ENCODE measurements at regions not wholly inside any gene's neighbourhood (a gene's known extent, or its start where the extent isn't known, plus 50 kb on each side); places are given as distances from the start of the nearest gene placed in this dataset.

- Histone ChIP-seq H2BK5ac (ENCODE audit: low read depth, low read length, poor library complexity, severe bottlenecking) (no peak overlapping the region), H3K9me1 (ENCODE audit: insufficient read depth, low read length) (no peaks in the 10 kb centered on the region), H4K5ac (ENCODE audit: low read depth, low read length) (no peak overlapping the region), H3K79me1 (ENCODE audit: low read depth in 1 of 2, low read length in 2 of 2) (no peaks in the 10 kb centered on the region), H3K14ac (replicated peaks; ENCODE audit: low read depth, low read length) (no peak overlapping the region), H3K9me3 (ENCODE audit: control insufficient read depth, insufficient read depth, low read length) (no peaks in the 10 kb centered on the region), H3K23ac (ENCODE audit: low read depth, low read length) (no peak overlapping the region), H3K4me2 (ENCODE audit: low read depth, low read length) (no peak overlapping the region), H3K27me3 (ENCODE audit: control insufficient read depth, insufficient read depth, low read length) (no peaks in the 10 kb centered on the region), H2BK15ac (ENCODE audit: low read depth, low read length) (no peak overlapping the region), H3K56ac (ENCODE audit: extremely low read depth, insufficient read depth, low read length) (no peak overlapping the region), H2AK5ac (ENCODE audit: low read depth, low read length) (no peak overlapping the region), H3K27ac (ENCODE audit: insufficient read depth, low read length) (no peak overlapping the region), H2AFZ (replicated peaks; ENCODE audit: low read length, poor library complexity) (no peak overlapping the region), H3K18ac (ENCODE audit: low read depth, low read length) (no peak overlapping the region), H2AK9ac (replicated peaks; ENCODE audit: low read depth, low read length, poor library complexity) (no peak overlapping the region), H2BK20ac (ENCODE audit: low read depth, low read length) (no peak overlapping the region), H3K9ac (ENCODE audit: low read depth, low read length) (no peak overlapping the region), H3K36me3 (ENCODE audit: control insufficient read depth, insufficient read depth, low read length) (no peaks in the 10 kb centered on the region), H3K4ac (ENCODE audit: low read depth, low read length) (no peak overlapping the region), H3K4me3 (ENCODE audit: insufficient read depth, low read depth, low read length) (no peak overlapping the region), H4K20me1 (ENCODE audit: insufficient read depth, low read length) (no peaks in the 10 kb centered on the region), H3K4me1 (ENCODE audit: control insufficient read depth, insufficient read depth, low read length) (no peaks in the 10 kb centered on the region), H2BK120ac (ENCODE audit: low read depth, low read length) (no peak overlapping the region), H4K91ac (ENCODE audit: insufficient read depth, low read depth, low read length) (no peak overlapping the region), H4K8ac (ENCODE audit: low read depth in 2 of 2, low read length in 2 of 2) (no peak overlapping the region)
- ChIA-PET CTCF (no interaction called here), POLR2A (ENCODE audit: unreplicated experiment) (no interaction called here)
- BruUV-seq (replicated peaks): no TSS peak
- TF ChIP-seq MAZ (IDR thresholded peaks at IDR 0.05; ENCODE audit: borderline replicate concordance, low read depth, low read length) (no peak), RFX5 (IDR thresholded peaks at IDR 0.05; ENCODE audit: low read depth, low read length) (no peak)
- ATAC-seq (ENCODE audit: low read depth): no peak
- dilution Hi-C loops (cut with HindIII; ENCODE audit: low sequenced_read_pairs, unreplicated experiment) (no loop called here), in situ Hi-C loops (cut with MboI; ENCODE audit: low sequenced_read_pairs) (no loop called here), intact Hi-C loops (cut with micrococcal nuclease) (no loop called here)
- no CpG with 5 or more reads among the region's 2 CpGs for WGBS, 2 experiments (ENCODE audit: extremely low coverage in 2 of 2, insufficient read length in 1 of 2)
- DNase-seq: peak; percentile 3
Measured at GRCh38 chr5:90293931-90294330, 115.6 kb downstream of the CETN3 start.
